Amniotic stem cell (primary cell): ENCODE measurements at regions not wholly inside any gene's neighbourhood (a gene's known extent, or its start where the extent isn't known, plus 50 kb on each side); places are given as distances from the start of the nearest gene placed in this dataset.
"Not testable (repeated sequence)": the region's sequence is repeated elsewhere in the genome, so short reads cannot be mapped to it uniquely, and the experiment has no call there.

Source experiments
- DNase-seq: peaks from one replicate; lab custom pipeline; 2025; lab: John Stamatoyannopoulos, UW

DNA sequence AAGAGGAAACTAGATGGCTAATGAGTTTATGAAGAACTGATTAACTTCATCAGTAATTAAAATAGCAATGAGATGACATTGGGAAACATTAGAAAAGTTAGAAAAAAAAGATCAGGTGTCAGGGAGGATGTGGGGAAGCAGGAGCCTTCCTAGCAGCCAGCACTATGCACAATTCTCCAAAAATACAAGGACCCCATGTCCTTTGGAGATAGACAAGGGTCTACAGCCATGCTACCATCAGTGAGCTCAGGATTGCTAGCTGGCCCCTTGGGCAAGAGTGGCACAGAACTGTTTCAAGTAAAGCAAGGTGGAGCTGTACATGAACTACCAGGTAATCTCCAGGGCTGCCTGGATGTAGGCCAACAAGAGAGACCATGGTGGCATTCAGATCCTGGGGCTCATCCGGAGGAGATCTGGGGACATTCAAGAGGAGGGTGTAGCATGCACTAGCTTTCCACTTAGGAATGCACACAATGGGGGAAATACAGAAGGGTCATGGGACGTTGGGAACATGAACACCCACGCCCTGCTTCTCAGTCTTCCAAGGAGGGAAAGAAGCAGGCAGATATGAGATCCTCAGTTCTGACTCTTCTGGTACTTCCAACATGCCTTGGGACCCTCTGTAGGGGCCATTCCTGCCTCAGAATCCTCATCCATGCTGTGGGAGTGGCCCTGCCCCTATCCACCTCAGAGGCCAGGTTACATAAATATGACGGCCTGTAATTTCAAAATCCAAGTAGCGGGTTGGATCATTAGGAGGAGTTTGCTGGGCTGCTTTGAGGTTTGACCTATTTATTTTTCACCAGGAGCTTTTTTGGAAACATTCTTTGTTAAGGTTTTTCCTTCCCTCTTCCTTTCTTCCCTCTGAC is 82.2 kb upstream of the HABP2 start:
- DNase-seq = no peak

DNA sequence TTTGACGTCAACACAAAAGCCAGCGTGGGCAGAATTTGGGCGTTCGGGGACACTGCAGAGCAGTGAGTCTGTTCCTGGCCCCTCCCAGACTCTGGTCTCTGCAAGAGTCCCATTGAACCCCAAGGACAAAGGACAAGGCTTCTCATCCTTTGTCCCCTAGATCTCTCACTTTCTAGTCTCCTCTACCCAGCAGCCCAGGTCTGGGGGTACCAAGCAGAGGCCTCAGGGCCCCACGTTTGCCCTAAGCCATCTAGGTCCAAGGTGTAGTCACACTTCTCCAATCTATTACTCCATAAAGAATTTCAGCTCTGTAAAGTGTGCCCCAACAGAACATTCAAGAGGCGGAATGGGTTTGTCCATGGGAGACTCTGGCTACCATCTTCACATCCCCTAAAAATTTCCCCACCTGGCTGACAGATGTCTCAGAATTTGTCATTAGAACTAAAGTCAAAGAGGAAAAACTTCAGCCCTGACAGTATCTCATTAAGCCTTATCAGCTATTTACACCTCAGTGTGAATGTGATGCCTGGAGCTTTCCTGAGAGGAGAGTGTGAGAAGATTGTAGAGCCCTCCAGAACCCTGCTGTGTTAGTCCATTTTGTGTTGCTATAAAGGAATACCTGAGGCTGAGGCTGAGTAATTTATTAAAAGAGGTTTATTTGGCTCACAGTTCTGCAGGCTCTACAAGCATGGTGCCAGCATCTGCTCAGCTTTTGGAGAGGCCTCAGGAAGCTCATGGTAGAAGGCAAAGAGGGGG is 81.4 kb upstream of the HABP2 start:
- DNase-seq = no peak

DNA sequence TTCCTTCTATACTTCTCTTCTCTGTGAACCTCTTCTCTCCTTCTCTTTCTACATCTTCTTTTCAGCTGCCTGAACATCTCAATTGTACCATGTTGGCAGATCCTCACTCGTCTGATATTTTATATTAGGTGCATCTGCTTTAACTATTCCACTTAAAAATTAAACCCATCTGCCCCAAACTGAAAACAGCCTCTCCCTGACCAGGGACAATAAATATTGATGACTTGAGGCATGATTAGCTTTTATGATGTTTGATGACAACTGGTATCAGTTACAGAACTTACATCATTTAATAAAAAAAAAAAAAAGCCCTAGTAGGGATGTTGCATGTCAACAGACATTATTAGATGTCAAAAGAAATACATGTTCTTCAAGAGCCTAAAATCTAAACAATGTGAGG is 79.8 kb upstream of the HABP2 start:
- no peak for DNase-seq

GRCh38 chr10:113473851-113474250 is 79.0 kb upstream of the HABP2 start:
- no peak for DNase-seq

GRCh38 chr10:113474752-113475151 is 78.1 kb upstream of the HABP2 start:
- DNase-seq = no peak

- DNase-seq = no peak
These were observed 77.5 kb upstream of the HABP2 start for GRCh38 chr10:113475381-113475807.

DNA sequence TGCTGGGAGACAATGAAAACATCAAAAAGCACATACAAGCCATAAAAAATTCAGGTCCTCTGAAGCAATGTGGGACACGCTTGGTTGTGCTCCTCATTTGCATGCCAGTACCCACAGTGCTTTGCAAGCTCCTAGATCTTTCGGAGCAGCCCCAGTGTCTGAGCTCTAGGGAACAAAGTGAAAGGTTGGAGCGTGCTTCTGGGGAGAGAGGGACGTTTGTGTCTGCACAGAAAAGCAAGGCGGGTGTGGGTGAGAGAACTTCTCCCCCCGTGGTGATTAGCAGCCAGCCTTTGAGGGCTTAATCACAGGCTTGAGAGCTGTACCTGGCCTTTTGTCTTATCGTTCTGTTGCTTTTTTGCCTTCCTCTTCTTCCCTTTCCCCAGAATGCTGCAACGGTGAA is 76.7 kb upstream of the HABP2 start:
- DNase-seq = no peak

DNA sequence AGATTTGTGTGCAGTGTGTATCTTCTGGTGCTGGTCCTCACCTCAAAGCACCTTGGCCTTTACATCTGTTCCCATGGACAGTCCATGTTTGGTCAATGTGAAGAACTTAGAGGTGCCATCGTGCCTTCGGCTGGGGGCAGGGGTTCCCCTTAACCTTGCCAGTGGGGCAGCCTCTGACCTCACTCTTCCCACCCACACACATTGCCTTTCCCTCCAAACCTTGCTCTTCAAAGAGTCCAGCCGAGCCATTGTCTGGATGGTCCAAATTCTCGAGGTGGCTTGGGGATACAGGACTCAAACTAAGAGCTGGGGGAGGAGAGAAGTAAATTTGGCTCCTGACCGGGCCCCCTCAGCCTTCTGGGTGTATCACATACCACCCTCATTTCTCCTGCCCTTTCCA is 76.2 kb upstream of the HABP2 start:
- no peak for DNase-seq

DNA sequence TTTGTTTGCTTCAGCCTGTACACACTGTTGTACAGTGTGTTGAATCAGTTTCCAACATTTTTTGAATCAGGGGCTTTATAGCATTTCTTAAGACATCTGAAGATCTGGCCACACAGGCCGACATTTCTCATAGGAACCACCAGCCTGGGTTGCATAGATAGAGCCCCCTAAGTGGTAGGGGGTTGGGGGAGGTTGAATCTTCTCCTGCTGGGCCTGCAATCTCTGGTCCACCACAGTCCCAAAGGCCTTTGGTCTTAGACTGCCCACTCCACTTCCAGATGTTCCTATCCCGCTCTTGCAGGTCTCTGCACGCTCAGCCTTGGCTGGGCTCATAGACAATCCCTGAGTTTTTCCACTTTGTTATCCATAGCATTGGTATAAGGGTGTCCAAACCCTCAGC is 75.4 kb upstream of the HABP2 start:
- no peak for DNase-seq

DNA sequence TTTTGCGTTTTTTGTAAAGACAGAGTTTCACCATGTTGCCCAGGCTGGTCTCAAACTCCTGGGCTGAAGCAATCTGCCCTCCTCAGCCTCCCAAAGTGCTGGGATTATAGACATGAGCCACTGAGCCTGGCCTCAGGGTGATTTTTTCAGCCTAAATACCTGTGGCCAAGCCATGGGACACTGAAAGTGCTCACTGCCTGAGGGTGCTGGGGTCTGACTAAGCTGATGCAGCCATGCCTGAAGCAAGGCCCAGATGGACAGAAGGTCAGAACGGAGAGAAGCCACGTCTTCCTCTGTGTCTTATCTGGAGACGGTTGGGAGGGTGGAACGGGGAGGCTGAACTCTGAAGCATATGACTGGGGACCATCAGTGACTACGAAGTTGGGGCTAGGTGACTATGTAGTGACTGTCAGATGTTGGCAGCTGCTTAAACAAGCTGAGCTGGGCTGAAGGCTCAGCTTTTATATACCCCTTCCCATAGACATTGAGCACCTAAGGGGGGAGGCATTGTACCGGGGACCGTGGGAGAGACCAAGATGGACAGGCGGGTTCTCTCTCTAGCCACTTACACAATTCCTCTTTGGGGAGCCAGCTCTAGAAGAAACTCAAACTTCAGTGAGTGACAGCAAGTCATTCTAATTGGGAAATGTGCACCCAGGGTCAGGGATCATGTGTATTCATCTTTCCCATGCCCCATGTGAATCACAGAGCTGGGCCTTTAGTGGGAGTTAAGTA is 73.3 kb upstream of the HABP2 start:
- DNase-seq = no peak

- no peak for DNase-seq
These were observed 72.8 kb upstream of the HABP2 start for GRCh38 chr10:113480081-113480360.

DNA sequence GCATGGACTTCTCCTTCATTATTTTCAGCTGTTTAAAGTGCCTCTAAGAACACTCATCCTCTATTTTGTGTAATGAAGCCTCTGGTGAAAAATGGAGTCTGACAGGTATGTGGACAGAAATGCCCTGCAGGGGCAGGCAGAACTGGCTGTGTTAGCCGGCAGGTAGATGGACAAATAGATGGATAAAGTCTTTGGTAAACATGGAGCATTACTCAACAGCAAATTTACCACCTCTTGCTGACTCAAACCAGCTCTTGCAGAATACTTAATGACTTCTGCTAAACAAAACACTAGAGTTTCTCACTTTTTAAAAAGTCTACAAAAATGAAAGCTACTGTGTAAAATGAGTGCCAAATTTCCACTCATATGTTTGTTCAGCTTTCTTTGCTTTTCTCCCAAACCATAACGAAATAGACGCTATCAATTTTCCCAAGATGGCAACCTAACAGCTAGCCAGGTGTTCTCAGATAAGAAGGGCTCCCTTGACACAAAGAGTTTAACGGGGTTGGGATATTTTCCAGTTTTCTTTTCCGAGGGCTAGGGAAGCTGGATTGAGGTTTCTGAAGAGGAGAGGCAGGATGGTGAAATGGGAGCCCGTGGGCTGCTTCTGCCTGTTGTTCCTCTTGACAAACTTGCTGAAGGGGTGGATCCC is 71.9 kb upstream of the HABP2 start:
- DNase-seq = no peak

- no peak for DNase-seq
These were observed 68.4 kb upstream of the HABP2 start for GRCh38 chr10:113484487-113484886.

GRCh38 chr10:113485736-113486135 is 67.1 kb upstream of the HABP2 start:
- DNase-seq = no peak

DNA sequence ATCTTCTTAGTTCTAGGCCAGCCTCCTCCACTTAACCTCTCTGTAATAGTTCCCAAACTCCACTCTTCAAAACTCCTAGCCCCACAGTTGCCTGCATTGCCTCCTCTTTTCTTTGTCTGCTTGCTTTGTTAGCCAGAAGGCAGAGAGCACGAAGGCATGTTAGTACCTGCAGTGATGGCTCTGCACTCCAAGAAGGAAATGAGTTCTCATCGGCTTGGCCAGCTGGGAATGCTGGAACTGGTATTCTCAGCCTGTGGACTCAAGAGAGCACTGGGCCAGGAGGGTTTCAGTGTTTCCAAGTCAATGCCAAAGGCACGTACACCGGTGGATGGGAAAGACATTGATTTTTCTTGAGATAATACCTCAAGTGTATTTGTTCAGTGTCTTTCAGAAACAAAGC is 66.3 kb upstream of the HABP2 start:
- DNase-seq = no peak

- no peak for DNase-seq
These were observed 65.7 kb upstream of the HABP2 start for GRCh38 chr10:113487154-113487553.

DNA sequence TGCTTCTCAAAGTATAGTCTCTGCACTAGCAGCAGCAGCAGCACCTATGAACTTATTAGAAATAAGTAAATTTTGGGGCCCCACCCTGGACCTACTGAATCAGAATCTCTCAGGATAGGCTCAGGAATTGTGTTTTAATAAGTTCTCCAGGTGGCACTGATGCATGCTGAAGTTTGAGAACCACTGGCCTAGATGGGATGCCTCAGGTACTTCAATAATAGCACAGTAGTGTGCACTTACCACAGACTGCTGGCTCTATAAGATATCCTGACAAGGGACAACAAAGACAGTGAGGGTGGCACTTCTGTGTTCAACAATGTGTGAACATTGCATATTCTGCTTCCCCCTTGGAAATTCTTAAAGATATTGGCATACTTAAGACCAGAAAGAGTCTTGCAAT is 64.7 kb upstream of the HABP2 start:
- no peak for DNase-seq

GRCh38 chr10:113489522-113489921 is 63.3 kb upstream of the HABP2 start:
- DNase-seq = not testable (repeated sequence)

- no peak for DNase-seq
These were observed 60.8 kb upstream of the HABP2 start for GRCh38 chr10:113491967-113492565.

GRCh38 chr10:113493195-113493594 is 59.7 kb upstream of the HABP2 start:
- DNase-seq = no peak

DNA sequence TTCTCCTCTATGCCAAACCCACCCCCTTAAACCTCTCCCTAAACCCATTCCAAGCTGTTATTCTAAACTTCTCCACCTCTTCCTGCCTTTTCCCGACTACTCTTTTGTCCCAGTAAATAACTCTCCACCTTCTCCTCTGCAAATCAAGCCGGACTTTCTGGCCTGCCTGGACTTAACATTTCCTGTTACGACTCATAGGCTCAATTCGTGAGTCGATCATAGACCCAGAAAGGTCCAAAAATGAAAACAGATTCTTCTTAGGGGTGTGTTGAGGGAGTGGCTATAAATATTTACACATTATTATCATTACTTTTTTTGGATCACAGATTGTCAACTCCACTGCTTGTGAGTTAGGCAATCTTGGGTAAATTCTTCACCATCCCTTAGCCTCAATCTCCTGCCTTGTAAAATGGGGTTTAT is 59.0 kb upstream of the HABP2 start:
- no peak for DNase-seq

GRCh38 chr10:113494761-113495160 is 58.1 kb upstream of the HABP2 start:
- DNase-seq = no peak
